Left lung (tissue), 4 donors: ENCODE measurements at regions not wholly inside any gene's neighbourhood (a gene's known extent, or its start where the extent isn't known, plus 50 kb on each side); places are given as distances from the start of the nearest gene placed in this dataset.

ENCODE experiments used
- ATAC-seq: fragments of 200-7000 bp; cut with Tn5 transposase; one replicate; pipeline ENCODE4 v1.9.1; 2020; ENCODE audit warnings: moderate library complexity
- DNase-seq, 4 donors: peaks; one replicate each; pipeline ENCODE4 v3.0.0-alpha.2; 2013 to 2020
- H3K27ac ChIP-seq, 2 donors: fragments of 200-600 bp; sonication (generic) in 1 of 2; one replicate each; pipeline versions ENCODE4 v1.5.0 to v1.8.0; 2020 to 2021
- H3K27me3 ChIP-seq, 2 donors: fragments of 200-600 bp; sonication (generic) in 1 of 2; one replicate each; pipeline versions ENCODE4 v1.5.0 to v1.8.0; 2020 to 2021
- H3K36me3 ChIP-seq, 2 donors: fragments of 200-600 bp; sonication (generic) in 1 of 2; one replicate each; pipeline versions ENCODE4 v1.5.0 to v1.8.0; 2020 to 2021
- H3K4me1 ChIP-seq, 2 donors: fragments of 200-600 bp; one replicate each; pipeline ENCODE4 v1.8.0; 2021
- H3K4me3 ChIP-seq, 2 donors: fragments of 200-600 bp; sonication (generic) in 1 of 2; one replicate each; pipeline versions ENCODE4 v1.5.0 to v1.8.0; 2020 to 2021; ENCODE audit warnings: mild to moderate bottlenecking in 1 of 2
- H3K9me3 ChIP-seq, 2 donors: fragments of 200-600 bp; sonication (generic) in 1 of 2; one replicate each; pipeline versions ENCODE4 v1.5.0 to v1.8.0; 2020 to 2021
- intact Hi-C, 2 donors: fragments of 100-400 bp; cut with DNase I; formaldehyde crosslinking; loops; one replicate each; pipeline versions ENCODE4 v1.11.2 to v1.14.2; 2022
- TF ChIP-seq, protein P1 (sequence below), 2 donors: fragments of 200-600 bp; sonication (generic) in 1 of 2; IDR thresholded peaks; one replicate each; pipeline versions ENCODE4 v1.5.0 to v1.8.0; 2021; ENCODE audit warnings: antibody characterized with exemption in 2 of 2
- donor health status: DM: no; HTN: yes; CAD: no.
- donor health status: DM: no; HTN: no; CAD: no.

DNA sequence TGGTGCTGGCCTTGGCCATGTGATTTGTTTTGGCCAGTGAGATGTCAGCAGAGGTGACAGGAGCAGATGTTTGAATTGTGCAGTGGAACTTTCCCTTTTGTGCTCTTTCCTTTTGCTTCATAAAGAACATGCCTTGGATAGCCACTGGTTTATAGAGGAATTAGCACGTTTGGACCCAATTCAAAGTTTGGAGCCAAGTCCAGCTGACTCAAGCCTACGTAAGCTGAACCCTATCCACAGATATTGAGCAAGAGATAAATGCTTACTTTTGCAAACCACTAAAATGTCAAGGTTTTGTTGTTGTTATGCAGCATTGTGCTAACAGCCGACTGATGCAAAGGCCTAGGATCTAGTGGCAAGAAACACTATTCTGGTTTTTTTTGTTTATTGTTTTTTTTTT is 230.9 kb upstream of the CITED2 start:
- no peaks in the 10 kb centered on the region for H3K9me3 ChIP-seq
- no peaks in the 10 kb centered on the region for H3K36me3 ChIP-seq
- ATAC-seq (no peak), DNase-seq (no peak)
- peaks cover 0 to 16% of the 10 kb centered on the region in 2 donors for H3K4me1 ChIP-seq
- intact Hi-C loops, result no loop called here
- TF ChIP-seq, protein P1, sequence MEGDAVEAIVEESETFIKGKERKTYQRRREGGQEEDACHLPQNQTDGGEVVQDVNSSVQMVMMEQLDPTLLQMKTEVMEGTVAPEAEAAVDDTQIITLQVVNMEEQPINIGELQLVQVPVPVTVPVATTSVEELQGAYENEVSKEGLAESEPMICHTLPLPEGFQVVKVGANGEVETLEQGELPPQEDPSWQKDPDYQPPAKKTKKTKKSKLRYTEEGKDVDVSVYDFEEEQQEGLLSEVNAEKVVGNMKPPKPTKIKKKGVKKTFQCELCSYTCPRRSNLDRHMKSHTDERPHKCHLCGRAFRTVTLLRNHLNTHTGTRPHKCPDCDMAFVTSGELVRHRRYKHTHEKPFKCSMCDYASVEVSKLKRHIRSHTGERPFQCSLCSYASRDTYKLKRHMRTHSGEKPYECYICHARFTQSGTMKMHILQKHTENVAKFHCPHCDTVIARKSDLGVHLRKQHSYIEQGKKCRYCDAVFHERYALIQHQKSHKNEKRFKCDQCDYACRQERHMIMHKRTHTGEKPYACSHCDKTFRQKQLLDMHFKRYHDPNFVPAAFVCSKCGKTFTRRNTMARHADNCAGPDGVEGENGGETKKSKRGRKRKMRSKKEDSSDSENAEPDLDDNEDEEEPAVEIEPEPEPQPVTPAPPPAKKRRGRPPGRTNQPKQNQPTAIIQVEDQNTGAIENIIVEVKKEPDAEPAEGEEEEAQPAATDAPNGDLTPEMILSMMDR (IDR thresholded peaks at IDR 0.05), result no peak
- no peaks in the 10 kb centered on the region for H3K27me3 ChIP-seq
- no peak overlapping the region for H3K27ac ChIP-seq
- no peak overlapping the region for H3K4me3 ChIP-seq

DNA sequence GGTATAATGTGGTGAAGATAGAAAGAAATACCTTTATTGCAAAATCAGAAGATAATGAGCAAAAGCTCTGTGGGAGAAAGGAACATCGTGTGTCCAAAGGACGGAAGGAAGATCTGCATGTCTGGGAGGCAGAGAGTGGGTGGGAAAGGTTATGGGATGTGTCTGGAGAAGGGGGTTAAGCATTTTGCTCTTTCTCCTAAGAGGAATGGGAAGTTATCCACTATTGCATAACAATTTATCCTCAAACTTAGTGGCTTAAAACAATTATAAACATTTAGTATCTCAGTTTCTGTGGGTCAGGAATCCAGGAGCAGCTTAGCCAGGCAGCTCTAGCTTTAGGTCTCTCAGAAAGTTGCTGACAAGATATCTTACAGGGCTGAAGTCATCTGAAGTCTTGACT is 229.1 kb upstream of the CITED2 start:
- H3K27me3 ChIP-seq, result no peaks in the 10 kb centered on the region
- no peak overlapping the region for H3K4me3 ChIP-seq
- no peaks in the 10 kb centered on the region for H3K9me3 ChIP-seq
- intact Hi-C loops, result no loop called here
- peaks cover 0 to 12% of the 10 kb centered on the region in 2 donors for H3K4me1 ChIP-seq
- ATAC-seq (no peak), DNase-seq (no peak)
- H3K36me3 ChIP-seq, result no peaks in the 10 kb centered on the region
- TF ChIP-seq, protein P1 (IDR thresholded peaks at IDR 0.05), result no peak
- no peak overlapping the region for H3K27ac ChIP-seq

DNA sequence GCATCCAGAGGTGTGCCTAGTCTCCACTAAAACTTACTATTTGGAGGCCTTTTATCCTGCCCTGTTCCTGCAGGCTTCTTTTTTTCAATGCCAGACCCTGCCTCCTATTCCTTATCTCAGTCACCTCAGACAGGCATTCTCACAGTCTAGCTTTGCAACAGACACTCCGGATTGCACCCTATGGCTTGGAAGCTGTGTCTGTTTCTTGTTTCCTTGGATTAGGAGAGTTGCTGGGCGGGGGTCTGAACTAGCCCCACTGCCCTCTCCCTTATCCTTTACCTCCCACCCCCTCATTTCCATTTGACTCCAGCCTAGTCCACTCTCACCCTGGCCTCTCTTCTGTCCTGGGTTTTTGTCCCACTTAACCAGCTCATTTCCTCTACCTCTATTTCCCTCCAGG is 228.1 kb upstream of the CITED2 start:
- ATAC-seq (no peak), DNase-seq (no peak)
- no peaks in the 10 kb centered on the region for H3K36me3 ChIP-seq
- H3K9me3 ChIP-seq, result no peaks in the 10 kb centered on the region
- no peak overlapping the region for H3K4me3 ChIP-seq
- no peaks in the 10 kb centered on the region for H3K27me3 ChIP-seq
- TF ChIP-seq, protein P1 (IDR thresholded peaks at IDR 0.05), result no peak
- no peak overlapping the region for H3K27ac ChIP-seq
- peaks cover 2 to 16% of the 10 kb centered on the region in 2 donors for H3K4me1 ChIP-seq
- intact Hi-C loops, result no loop called here

DNA sequence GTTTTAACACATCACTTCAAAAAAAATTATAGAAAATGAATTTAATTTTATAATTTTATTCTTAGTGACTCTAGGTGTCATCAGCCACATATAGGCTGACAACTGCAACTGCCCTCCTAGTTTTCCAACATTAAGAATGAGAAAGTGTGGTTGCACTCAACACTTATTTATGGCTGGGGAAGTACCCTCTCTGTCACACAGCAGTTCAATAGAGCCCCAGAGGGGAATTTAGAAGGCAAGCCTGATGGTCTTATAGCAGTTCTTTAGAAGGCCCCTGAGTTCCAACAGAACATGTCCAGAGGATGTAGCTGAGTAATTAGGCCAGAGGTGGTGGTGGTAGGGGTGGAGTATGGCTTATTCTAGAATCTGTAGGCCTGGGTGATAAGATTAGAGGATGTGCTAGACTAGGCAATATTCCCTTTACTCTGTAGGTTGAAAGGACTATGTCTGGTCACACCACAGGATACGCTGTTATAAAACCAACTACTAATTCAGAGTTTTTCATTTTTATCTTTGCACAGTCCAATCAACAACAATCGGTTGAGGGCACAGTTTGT is 226.5 kb upstream of the CITED2 start:
- Histone ChIP-seq H3K9me3 (no peaks in the 10 kb centered on the region), H3K4me1 (peaks cover 2 to 19% of the 10 kb centered on the region in 2 donors), H3K4me3 (no peak overlapping the region), H3K27ac (no peak overlapping the region), H3K36me3 (no peaks in the 10 kb centered on the region), H3K27me3 (no peaks in the 10 kb centered on the region)
- TF ChIP-seq, protein P1 (IDR thresholded peaks at IDR 0.05), result no peak
- intact Hi-C loops, result no loop called here
- DNase-seq, result no peak
- ATAC-seq, result no peak

DNA sequence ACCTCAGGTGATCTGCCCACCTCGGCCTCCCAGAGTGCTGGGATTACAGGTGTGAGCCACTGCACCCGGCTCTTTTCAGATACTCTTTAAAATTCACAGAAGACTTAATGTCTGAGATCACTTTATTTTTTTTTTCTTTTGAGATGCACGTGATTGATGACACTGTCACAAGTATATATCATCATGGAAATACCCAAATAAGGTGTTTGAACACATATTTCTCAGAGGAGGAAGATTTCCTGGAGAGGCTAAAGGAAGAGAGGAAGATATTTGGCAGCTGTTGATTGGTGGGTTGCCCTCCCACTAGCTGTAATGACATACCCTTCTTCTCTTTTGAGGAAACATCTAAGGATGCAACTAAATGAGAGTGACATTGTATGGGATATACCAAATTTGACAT is 225.9 kb upstream of the CITED2 start:
- Histone ChIP-seq H3K36me3 (no peaks in the 10 kb centered on the region), H3K4me1 (peaks cover 8 to 19% of the 10 kb centered on the region in 2 donors), H3K4me3 (no peak overlapping the region), H3K27me3 (no peaks in the 10 kb centered on the region), H3K9me3 (no peaks in the 10 kb centered on the region), H3K27ac (no peak overlapping the region)
- intact Hi-C loops, result no loop called here
- TF ChIP-seq, protein P1 (IDR thresholded peaks at IDR 0.05), result no peak
- ATAC-seq (no peak), DNase-seq (no peak)
